ENCODE measurements at regions not wholly inside any gene's neighbourhood (a gene's known extent, or its start where the extent isn't known, plus 50 kb on each side); places are given as distances from the start of the nearest gene placed in this dataset.

- Histone ChIP-seq H3K27me3 (ENCODE audit: control insufficient read depth in 1 of 2, insufficient read depth in 2 of 2, low read length in 2 of 2) (no peaks in the 10 kb centered on the region), H3K4me3 (ENCODE audit: low read length) (no peak overlapping the region), H3K36me3 (ENCODE audit: insufficient read depth, low read length) (no peaks in the 10 kb centered on the region), H3K27ac (ENCODE audit: low read depth in 1 of 2, low read length in 2 of 2) (no peak overlapping the region), H3K9me3 (ENCODE audit: control insufficient read depth in 1 of 2, insufficient read depth in 1 of 2, low read length in 2 of 2) (no peaks in the 10 kb centered on the region), H3K4me1 (ENCODE audit: insufficient read depth, low read length) (no peaks in the 10 kb centered on the region)
- intact Hi-C loops (cut with DNase I, micrococcal nuclease): no loop called here
- H3K27ac Mint-ChIP-seq: no peak overlapping the region
- no peaks in the 10 kb centered on the region for H3K27me3 Mint-ChIP-seq
- DNase-seq (no peak), ATAC-seq (ENCODE audit: poor library complexity) (no peak)
- H3K9me3 Mint-ChIP-seq: no peaks in the 10 kb centered on the region
- ChIA-PET CTCF (no interaction called here), POLR2A (no interaction called here)
- H3K36me3 Mint-ChIP-seq (ENCODE audit: low read depth): no peaks in the 10 kb centered on the region
- TF ChIP-seq, protein P1, sequence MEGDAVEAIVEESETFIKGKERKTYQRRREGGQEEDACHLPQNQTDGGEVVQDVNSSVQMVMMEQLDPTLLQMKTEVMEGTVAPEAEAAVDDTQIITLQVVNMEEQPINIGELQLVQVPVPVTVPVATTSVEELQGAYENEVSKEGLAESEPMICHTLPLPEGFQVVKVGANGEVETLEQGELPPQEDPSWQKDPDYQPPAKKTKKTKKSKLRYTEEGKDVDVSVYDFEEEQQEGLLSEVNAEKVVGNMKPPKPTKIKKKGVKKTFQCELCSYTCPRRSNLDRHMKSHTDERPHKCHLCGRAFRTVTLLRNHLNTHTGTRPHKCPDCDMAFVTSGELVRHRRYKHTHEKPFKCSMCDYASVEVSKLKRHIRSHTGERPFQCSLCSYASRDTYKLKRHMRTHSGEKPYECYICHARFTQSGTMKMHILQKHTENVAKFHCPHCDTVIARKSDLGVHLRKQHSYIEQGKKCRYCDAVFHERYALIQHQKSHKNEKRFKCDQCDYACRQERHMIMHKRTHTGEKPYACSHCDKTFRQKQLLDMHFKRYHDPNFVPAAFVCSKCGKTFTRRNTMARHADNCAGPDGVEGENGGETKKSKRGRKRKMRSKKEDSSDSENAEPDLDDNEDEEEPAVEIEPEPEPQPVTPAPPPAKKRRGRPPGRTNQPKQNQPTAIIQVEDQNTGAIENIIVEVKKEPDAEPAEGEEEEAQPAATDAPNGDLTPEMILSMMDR (IDR thresholded peaks at IDR 0.05): no peak
- no peak overlapping the region for H3K4me3 Mint-ChIP-seq
- H3K4me1 Mint-ChIP-seq (ENCODE audit: low read depth): no peaks in the 10 kb centered on the region
Observed at GRCh38 chr13:59478908-59479307, 684.8 kb downstream of the DIAPH3 start.

DNA sequence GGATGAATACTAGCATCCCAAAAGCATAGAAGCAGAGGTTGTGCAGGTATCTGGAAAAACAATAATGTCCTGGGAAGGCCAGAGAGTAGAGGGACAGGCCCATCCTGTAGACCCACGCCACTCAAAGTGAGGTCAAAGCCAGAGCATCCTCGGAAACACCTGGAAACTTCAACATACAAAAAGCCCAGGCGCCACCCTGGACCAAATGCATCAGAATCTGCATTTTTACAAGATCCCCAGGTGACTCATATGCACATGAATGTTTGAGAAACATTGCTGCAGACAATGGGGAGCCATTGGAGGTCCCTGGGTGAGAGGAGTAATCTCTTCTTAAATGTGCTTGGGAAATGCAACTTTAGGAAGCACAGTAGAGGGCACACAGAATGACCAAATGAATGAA is 684.1 kb downstream of the DIAPH3 start:
- no peak overlapping the region for H3K4me3 Mint-ChIP-seq
- POLR2A ChIA-PET: no interaction called here
- H3K27me3 Mint-ChIP-seq: no peaks in the 10 kb centered on the region

DNA sequence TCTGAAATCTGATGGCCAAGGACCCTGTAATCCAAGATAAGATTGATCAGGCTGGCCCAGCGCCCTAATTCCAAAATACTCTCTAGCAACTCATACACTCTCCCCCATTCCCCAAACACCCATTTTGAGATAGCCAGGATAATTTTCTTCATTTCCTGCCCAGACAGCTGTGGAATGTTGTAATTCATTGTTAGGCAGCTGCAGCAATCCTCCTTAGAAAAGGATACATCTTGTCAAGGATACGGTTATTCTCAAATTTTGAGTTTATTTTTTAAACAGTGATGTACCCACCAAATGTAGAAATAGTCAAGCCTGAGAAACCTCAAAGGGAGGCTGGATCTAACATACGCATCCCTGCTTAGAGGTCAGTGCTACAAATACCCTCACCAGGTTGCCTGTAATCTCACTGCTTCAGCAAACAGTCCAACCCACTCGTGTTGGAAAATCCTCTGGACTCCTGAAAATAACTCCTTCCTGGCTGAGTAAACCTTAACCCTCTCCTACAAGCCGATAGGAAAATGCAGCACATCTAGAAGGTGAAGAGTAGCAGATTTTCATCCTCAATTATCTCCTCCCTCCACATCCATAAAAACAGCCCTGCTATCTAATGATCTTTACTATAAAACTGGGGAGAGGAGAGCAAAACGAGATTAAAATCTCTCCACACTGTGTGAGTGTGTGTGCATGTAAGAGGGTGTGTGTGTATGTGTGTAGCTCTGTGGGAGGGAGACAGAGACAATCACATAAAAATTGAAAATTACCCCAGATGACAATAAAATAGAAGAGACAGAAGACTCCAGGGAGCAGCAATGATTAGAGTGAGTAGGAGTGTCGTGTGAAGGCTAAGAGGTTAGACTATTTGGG is 683.1 kb downstream of the DIAPH3 start:
- Histone ChIP-seq H3K27ac (ENCODE audit: low read depth in 1 of 2, low read length in 2 of 2) (no peak overlapping the region), H3K9me3 (ENCODE audit: control insufficient read depth in 1 of 2, insufficient read depth in 1 of 2, low read length in 2 of 2) (no peaks in the 10 kb centered on the region), H3K4me1 (ENCODE audit: insufficient read depth, low read length) (no peaks in the 10 kb centered on the region), H3K4me3 (ENCODE audit: low read length) (no peak overlapping the region), H3K27me3 (ENCODE audit: control insufficient read depth in 1 of 2, insufficient read depth in 2 of 2, low read length in 2 of 2) (no peaks in the 10 kb centered on the region), H3K36me3 (ENCODE audit: insufficient read depth, low read length) (no peaks in the 10 kb centered on the region)
- no peaks in the 10 kb centered on the region for H3K36me3 Mint-ChIP-seq (ENCODE audit: low read depth)
- no peaks in the 10 kb centered on the region for H3K27me3 Mint-ChIP-seq
- no peaks in the 10 kb centered on the region for H3K9me3 Mint-ChIP-seq
- ChIA-PET CTCF (no interaction called here), POLR2A (no interaction called here)
- ATAC-seq (ENCODE audit: poor library complexity): no peak
- no peak for DNase-seq
- H3K4me3 Mint-ChIP-seq: no peak overlapping the region
- H3K27ac Mint-ChIP-seq: no peak overlapping the region
- TF ChIP-seq, protein P1 (IDR thresholded peaks at IDR 0.05): no peak
- intact Hi-C loops (cut with DNase I, micrococcal nuclease): no loop called here
- no peaks in the 10 kb centered on the region for H3K4me1 Mint-ChIP-seq (ENCODE audit: low read depth)

More for the DNA sequence above, 684.1 kb downstream of the DIAPH3 start:
- intact Hi-C loops (cut with DNase I, micrococcal nuclease): no loop called here
- Mint-ChIP-seq H3K9me3 (no peaks in the 10 kb centered on the region), H3K27ac (no peak overlapping the region), H3K4me1 (ENCODE audit: low read depth) (no peaks in the 10 kb centered on the region), H3K36me3 (ENCODE audit: low read depth) (no peaks in the 10 kb centered on the region)
- Histone ChIP-seq H3K27me3 (ENCODE audit: control insufficient read depth in 1 of 2, insufficient read depth in 2 of 2, low read length in 2 of 2) (no peaks in the 10 kb centered on the region), H3K4me1 (ENCODE audit: insufficient read depth, low read length) (no peaks in the 10 kb centered on the region), H3K9me3 (ENCODE audit: control insufficient read depth in 1 of 2, insufficient read depth in 1 of 2, low read length in 2 of 2) (no peaks in the 10 kb centered on the region), H3K4me3 (ENCODE audit: low read length) (no peak overlapping the region), H3K36me3 (ENCODE audit: insufficient read depth, low read length) (no peaks in the 10 kb centered on the region), H3K27ac (ENCODE audit: low read depth in 1 of 2, low read length in 2 of 2) (no peak overlapping the region)
- CTCF ChIA-PET: no interaction called here
- DNase-seq: no peak
- no peak for ATAC-seq (ENCODE audit: poor library complexity)
- TF ChIP-seq, protein P1 (IDR thresholded peaks at IDR 0.05): no peak

Data from CD4-positive, alpha-beta T cell (primary cell).